Keratinocyte (primary cell): ENCODE measurements at regions not wholly inside any gene's neighbourhood (a gene's known extent, or its start where the extent isn't known, plus 50 kb on each side); places are given as distances from the start of the nearest gene placed in this dataset.

ENCODE experiments used
- CTCF ChIP-seq, 3 experiments: IDR thresholded peaks in 1 of 3; conservative IDR thresholded peaks in 1 of 3; optimal IDR thresholded peaks in 1 of 3; 2 replicates in 2 of 3; 3 replicates in 1 of 3; pipeline versions ENCODE3 to v1.5.1; 2011; ENCODE audit warnings: low read length in 3 of 3, mild to moderate bottlenecking in 3 of 3, moderate library complexity in 2 of 3, control low read depth in 1 of 3, inconsistent platforms in 1 of 3; ENCODE audit not compliant: insufficient read depth in 2 of 3; ENCODE audit errors: extremely low read depth in 1 of 3
- EZH2 ChIP-seq: IDR thresholded peaks from one replicate; pipeline ENCODE4 v1.6.1; 2012; ENCODE audit warnings: inconsistent platforms, mild to moderate bottlenecking, low read length, moderate library complexity

- TF ChIP-seq CTCF (optimal IDR thresholded peaks at IDR 0.05 in 1 of 3, IDR thresholded peaks at IDR 0.05 in 1 of 3, conservative IDR thresholded peaks at IDR 0.05 in 1 of 3; ENCODE audit: extremely low read depth in 1 of 3, insufficient read depth in 2 of 3, low read length in 3 of 3) (no peak), EZH2 (no peak)
These were observed 205.9 kb upstream of the CDIN1 start for GRCh38 chr15:36373550-36373949.
